Mesothelial cell of epicardium (in vitro differentiated cells): ENCODE measurements at regions not wholly inside any gene's neighbourhood (a gene's known extent, or its start where the extent isn't known, plus 50 kb on each side); places are given as distances from the start of the nearest gene placed in this dataset.
"Not testable (repeated sequence)": the region's sequence is repeated elsewhere in the genome, so short reads cannot be mapped to it uniquely, and the experiment has no call there.

Experiments used
- DNase-seq, 2 experiments: peaks; one replicate each; pipeline ENCODE4 v3.0.0; 2021; ENCODE audit warnings: low spot score in 2 of 2; ENCODE audit not compliant: unreplicated experiment in 2 of 2
- H3K27ac Mint-ChIP-seq: 2 replicates; pipeline ENCODE4 v1.8.0; 2021; ENCODE audit warnings: mixed read lengths
- H3K27me3 Mint-ChIP-seq: 2 replicates; pipeline ENCODE4 v1.8.0; 2021; ENCODE audit warnings: low read depth, mixed read lengths
- H3K36me3 Mint-ChIP-seq: 2 replicates; pipeline ENCODE4 v1.8.0; 2021; ENCODE audit warnings: mixed read lengths
- H3K4me1 Mint-ChIP-seq: 2 replicates; pipeline ENCODE4 v1.8.0; 2021; ENCODE audit warnings: mixed read lengths
- H3K4me3 Mint-ChIP-seq: 2 replicates; pipeline ENCODE4 v1.8.0; 2021; ENCODE audit warnings: mild to moderate bottlenecking, moderate library complexity, mixed read lengths
- H3K9me3 Mint-ChIP-seq: 2 replicates; pipeline ENCODE4 v1.8.0; 2021; ENCODE audit warnings: mixed read lengths
- TF ChIP-seq, protein P1 (sequence below): fragments of 200-600 bp; sonication (generic); IDR thresholded peaks from one replicate; pipeline ENCODE4 v1.5.0; 2021; ENCODE audit warnings: antibody characterized with exemption; ENCODE audit not compliant: unreplicated experiment

DNA sequence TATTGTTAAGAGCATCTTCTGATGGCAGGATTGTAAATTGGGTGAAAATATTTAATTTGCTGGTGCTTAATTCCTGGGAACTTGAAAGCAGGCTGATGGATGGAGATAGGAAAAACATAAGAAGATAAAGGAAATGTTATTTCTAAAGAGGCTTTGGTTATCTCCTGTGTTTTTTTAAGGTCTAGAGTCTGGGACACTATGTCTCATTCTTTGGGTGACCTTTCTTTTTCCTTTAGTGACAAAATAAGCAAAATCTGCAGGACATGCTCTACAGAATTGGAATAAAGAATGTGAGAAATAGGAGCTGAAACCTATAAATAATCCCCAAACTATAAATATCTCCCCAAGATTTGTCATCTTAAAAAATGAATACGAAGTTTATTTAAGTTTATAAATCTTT lies 241.7 kb downstream of the DSC3 start:
- TF ChIP-seq, protein P1, sequence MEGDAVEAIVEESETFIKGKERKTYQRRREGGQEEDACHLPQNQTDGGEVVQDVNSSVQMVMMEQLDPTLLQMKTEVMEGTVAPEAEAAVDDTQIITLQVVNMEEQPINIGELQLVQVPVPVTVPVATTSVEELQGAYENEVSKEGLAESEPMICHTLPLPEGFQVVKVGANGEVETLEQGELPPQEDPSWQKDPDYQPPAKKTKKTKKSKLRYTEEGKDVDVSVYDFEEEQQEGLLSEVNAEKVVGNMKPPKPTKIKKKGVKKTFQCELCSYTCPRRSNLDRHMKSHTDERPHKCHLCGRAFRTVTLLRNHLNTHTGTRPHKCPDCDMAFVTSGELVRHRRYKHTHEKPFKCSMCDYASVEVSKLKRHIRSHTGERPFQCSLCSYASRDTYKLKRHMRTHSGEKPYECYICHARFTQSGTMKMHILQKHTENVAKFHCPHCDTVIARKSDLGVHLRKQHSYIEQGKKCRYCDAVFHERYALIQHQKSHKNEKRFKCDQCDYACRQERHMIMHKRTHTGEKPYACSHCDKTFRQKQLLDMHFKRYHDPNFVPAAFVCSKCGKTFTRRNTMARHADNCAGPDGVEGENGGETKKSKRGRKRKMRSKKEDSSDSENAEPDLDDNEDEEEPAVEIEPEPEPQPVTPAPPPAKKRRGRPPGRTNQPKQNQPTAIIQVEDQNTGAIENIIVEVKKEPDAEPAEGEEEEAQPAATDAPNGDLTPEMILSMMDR, result no peak
- peaks cover 24% of the 10 kb centered on the region for H3K4me1 Mint-ChIP-seq
- H3K36me3 Mint-ChIP-seq, result no peaks in the 10 kb centered on the region
- no peak overlapping the region for H3K4me3 Mint-ChIP-seq
- peaks cover 11% of the 10 kb centered on the region for H3K9me3 Mint-ChIP-seq
- H3K27ac Mint-ChIP-seq, result no peak overlapping the region
- no peaks in the 10 kb centered on the region for H3K27me3 Mint-ChIP-seq
- no peak for DNase-seq

DNA sequence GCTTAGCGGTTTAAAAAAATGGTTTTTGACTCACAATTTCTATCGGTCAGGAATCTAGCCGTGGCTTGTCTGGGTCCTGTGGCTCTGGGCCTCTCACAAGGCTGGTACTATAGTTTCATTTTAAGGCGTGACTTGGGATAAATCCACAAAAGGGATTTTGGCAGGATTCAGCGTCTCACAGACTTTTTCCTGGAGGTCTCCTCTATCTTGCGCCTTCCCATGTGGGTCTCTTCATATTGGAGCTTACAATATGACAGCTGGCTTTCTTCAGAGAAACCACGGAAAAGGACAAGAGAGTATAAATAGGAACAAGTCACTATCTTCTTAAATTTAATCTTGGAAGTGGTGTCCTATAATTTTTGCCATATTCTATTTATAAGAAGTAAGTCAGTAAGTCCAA lies 250.5 kb downstream of the DSC3 start:
- no peak for DNase-seq

DNA sequence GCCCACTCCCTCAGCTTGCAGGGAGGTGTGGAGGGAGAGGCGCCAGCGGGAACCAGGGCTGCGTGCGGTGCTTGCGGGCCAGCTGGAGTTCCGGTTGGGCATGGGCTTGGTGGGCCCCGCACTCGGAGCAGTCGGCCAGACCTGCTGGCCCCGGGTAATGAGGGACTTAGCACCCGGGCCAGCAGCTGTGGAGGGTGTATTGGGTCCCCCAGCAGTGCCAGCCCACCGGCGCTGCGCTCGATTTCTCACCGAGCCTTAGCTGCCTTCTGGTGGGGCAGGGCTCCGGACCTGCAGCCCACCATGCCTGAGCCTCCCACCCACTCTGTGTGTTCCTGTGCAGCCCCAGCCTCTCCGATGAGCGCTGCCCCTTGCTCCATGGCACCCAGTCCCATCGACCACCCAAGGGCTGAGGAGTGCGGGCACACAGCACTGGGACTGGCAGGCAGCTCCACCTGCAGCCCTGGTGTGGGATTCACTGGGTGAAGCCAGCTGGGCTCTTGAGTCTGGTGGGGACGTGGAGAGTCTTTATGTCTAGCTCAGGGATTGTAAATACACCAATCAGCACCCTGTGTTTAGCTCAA lies 254.0 kb downstream of the DSC3 start:
- not testable (repeated sequence) for H3K4me1 Mint-ChIP-seq, H3K27ac Mint-ChIP-seq, H3K27me3 Mint-ChIP-seq, H3K36me3 Mint-ChIP-seq, DNase-seq, H3K4me3 Mint-ChIP-seq
- H3K9me3 Mint-ChIP-seq, result peaks cover 20% of the 10 kb centered on the region

More for the DNA sequence above, 250.5 kb downstream of the DSC3 start:
- H3K4me3 Mint-ChIP-seq, result no peak overlapping the region
- H3K27me3 Mint-ChIP-seq, result no peaks in the 10 kb centered on the region
- peaks cover 11% of the 10 kb centered on the region for H3K9me3 Mint-ChIP-seq
- TF ChIP-seq, protein P1, result no peak
- H3K36me3 Mint-ChIP-seq, result no peaks in the 10 kb centered on the region
- peaks cover 7% of the 10 kb centered on the region for H3K4me1 Mint-ChIP-seq
- H3K27ac Mint-ChIP-seq, result no peak overlapping the region

DNA sequence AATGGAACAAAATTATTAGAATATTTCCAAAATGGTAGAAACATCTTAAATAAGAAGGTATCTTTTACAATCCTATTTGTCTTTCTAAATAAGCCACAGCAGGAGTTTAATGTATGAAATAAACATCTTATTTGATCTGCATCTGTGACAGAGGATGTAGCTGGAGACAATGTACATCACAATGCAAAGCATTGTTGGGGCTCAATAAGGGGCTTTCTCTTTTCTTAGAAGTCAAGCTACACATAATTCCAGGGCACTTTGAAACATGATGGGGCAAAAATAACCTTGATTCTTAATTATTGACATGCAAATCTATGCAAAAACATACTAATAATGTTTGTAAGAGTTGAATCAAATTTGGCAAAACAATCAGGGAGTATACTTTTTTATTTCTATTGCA lies 255.1 kb downstream of the DSC3 start:
- TF ChIP-seq, protein P1, result no peak
- Mint-ChIP-seq H3K27ac (no peak overlapping the region), H3K27me3 (no peaks in the 10 kb centered on the region), H3K36me3 (no peaks in the 10 kb centered on the region), H3K9me3 (peaks cover 29% of the 10 kb centered on the region), H3K4me3 (no peak overlapping the region), H3K4me1 (no peaks in the 10 kb centered on the region)
- DNase-seq, result no peak

DNA sequence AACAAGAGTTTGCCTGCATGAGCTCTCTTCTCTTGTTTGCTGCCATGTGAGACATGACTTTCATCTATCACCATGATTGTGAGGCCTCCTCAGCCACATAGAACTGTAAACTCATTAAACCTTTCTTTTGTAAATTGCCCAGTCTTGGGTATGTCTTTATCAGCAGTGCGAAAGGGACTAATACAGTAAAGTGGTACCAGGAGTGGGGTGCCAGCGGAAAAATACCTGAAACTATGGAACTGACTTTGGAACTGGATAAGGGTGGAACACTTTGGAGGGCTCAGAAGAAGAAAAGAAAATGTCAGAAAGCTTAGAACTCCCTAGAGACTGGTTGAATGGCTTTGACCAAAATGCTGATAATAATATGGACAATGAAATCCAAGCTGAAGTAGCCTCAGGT lies 260.9 kb downstream of the DSC3 start:
- Mint-ChIP-seq H3K4me3 (no peak overlapping the region), H3K27me3 (no peaks in the 10 kb centered on the region), H3K4me1 (no peaks in the 10 kb centered on the region), H3K36me3 (no peaks in the 10 kb centered on the region), H3K9me3 (peaks cover 31% of the 10 kb centered on the region), H3K27ac (no peak overlapping the region)
- DNase-seq, result no peak
- TF ChIP-seq, protein P1, result no peak

DNA sequence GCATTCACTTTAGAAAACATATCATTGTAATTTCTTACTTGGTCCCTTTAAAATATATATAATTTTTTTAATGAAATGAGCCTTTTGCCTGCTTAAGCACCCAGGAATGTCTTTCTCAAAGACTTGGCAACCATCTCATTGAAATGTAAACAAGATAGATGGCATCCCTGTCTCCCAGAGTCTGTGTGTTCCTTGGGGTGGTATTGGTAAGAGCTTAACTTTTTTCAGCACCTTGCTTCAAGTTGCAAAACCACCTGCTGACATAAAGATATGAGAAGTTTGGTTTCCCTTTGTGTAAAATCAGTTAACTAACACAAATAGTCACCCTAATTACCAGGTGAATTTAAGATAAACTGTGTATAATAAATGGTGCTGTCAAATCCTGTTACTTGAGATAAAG lies 266.9 kb downstream of the DSC3 start:
- Mint-ChIP-seq H3K27ac (no peak overlapping the region), H3K36me3 (no peaks in the 10 kb centered on the region), H3K9me3 (peaks cover 17% of the 10 kb centered on the region), H3K27me3 (no peaks in the 10 kb centered on the region), H3K4me1 (peaks cover 2% of the 10 kb centered on the region), H3K4me3 (no peak overlapping the region)
- no peak for DNase-seq
- TF ChIP-seq, protein P1, result no peak

DNA sequence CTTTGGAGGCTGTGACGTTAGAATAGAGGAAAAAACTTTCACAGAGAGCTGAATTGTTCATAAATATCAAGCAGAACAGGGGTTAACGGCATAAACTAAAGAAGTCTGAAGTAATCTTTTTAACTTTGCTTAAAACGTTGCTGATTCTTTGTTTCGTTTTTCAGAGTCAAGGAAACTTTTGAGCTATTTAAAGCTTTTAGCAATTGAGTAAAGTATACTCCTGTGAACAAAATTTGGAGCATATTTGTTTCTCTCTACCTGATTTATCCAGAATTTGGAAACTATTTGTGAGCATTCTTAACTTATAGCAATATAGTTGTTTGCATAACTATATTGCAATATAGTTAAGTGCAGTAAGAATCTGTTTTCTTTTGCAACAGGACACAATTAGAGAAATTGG lies 270.4 kb downstream of the DSC3 start:
- H3K27me3 Mint-ChIP-seq, H3K27ac Mint-ChIP-seq, H3K36me3 Mint-ChIP-seq, H3K4me1 Mint-ChIP-seq, H3K4me3 Mint-ChIP-seq, DNase-seq: not testable (repeated sequence)
- peaks cover 22% of the 10 kb centered on the region for H3K9me3 Mint-ChIP-seq
